ENCODE measurements at regions not wholly inside any gene's neighbourhood (a gene's known extent, or its start where the extent isn't known, plus 50 kb on each side); places are given as distances from the start of the nearest gene placed in this dataset.
A peak's percentile ranks its signal among the peaks of the same experiment; 100 is the strongest.

DNA sequence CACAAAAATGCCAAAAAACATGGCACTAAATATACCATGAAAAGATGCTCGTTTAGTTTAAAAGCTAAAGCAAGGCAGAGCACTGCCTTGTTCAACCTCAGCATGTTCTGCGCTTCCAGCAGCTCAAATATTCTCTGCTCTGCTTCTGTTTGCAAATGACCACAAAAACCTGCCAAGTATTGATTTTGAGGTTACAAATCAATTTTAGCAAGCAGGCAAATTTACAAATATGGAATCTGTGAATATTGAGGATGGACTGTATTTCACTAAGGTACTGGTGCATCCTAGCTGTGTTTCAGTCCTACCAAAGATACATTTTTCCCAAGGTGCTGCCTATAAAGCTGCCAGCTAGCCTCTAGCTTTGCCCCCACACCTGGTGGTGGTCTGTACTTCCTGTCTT, 449.9 kb downstream of the PREX1 start (continued):
- TF ChIP-seq ZNF670 (CRISPR knock-in tag; IDR thresholded peaks at IDR 0.05; ENCODE audit: borderline replicate concordance) (no peak), RNF2 (conservative IDR thresholded peaks at IDR 0.05; ENCODE audit: low read depth) (no peak), MIER3 (CRISPR knock-in tag; IDR thresholded peaks at IDR 0.05; ENCODE audit: borderline replicate concordance) (no peak), ZNF713 (CRISPR knock-in tag; IDR thresholded peaks at IDR 0.05) (no peak), NFRKB (IDR thresholded peaks at IDR 0.05) (no peak), NCOA5 (CRISPR knock-in tag; IDR thresholded peaks at IDR 0.05) (no peak), ZNF136 (CRISPR knock-in tag; IDR thresholded peaks at IDR 0.05; ENCODE audit: low read depth) (no peak), SNAI1 (CRISPR knock-in tag; IDR thresholded peaks at IDR 0.05; ENCODE audit: borderline replicate concordance) (no peak), HMGXB3 (CRISPR knock-in tag; IDR thresholded peaks at IDR 0.05; ENCODE audit: borderline replicate concordance) (no peak), SP2 (CRISPR knock-in tag; IDR thresholded peaks at IDR 0.05) (no peak), FOXA3 (CRISPR knock-in tag; IDR thresholded peaks at IDR 0.05) (peak; percentile 78), ZNF274 (CRISPR knock-in tag; IDR thresholded peaks at IDR 0.05) (no peak), ZHX2 (IDR thresholded peaks at IDR 0.05; ENCODE audit: low read depth) (no peak), ZHX2 (CRISPR knock-in tag; IDR thresholded peaks at IDR 0.05; ENCODE audit: borderline replicate concordance) (no peak), ZNF3 (CRISPR knock-in tag; IDR thresholded peaks at IDR 0.05) (no peak), CCAR2 (optimal IDR thresholded peaks at IDR 0.05; ENCODE audit: low read depth, low read length) (no peak), SNAPC2 (CRISPR knock-in tag; IDR thresholded peaks at IDR 0.05) (no peak), HNRNPH1 (optimal IDR thresholded peaks at IDR 0.05; ENCODE audit: low read depth, low read length) (no peak)
- TF ChIP-seq, protein P1, sequence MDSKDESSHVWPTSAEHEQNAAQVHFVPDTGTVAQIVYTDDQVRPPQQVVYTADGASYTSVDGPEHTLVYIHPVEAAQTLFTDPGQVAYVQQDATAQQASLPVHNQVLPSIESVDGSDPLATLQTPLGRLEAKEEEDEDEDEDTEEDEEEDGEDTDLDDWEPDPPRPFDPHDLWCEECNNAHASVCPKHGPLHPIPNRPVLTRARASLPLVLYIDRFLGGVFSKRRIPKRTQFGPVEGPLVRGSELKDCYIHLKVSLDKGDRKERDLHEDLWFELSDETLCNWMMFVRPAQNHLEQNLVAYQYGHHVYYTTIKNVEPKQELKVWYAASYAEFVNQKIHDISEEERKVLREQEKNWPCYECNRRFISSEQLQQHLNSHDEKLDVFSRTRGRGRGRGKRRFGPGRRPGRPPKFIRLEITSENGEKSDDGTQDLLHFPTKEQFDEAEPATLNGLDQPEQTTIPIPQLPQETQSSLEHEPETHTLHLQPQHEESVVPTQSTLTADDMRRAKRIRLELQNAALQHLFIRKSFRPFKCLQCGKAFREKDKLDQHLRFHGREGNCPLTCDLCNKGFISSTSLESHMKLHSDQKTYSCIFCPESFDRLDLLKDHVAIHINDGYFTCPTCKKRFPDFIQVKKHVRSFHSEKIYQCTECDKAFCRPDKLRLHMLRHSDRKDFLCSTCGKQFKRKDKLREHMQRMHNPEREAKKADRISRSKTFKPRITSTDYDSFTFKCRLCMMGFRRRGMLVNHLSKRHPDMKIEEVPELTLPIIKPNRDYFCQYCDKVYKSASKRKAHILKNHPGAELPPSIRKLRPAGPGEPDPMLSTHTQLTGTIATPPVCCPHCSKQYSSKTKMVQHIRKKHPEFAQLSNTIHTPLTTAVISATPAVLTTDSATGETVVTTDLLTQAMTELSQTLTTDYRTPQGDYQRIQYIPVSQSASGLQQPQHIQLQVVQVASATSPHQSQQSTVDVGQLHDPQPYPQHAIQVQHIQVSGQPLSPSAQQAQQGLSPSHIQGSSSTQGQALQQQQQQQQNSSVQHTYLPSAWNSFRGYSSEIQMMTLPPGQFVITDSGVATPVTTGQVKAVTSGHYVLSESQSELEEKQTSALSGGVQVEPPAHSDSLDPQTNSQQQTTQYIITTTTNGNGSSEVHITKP (CRISPR knock-in tag; IDR thresholded peaks at IDR 0.05; ENCODE audit: low read depth), result no peak
